ENCODE measurements at regions not wholly inside any gene's neighbourhood (a gene's known extent, or its start where the extent isn't known, plus 50 kb on each side); places are given as distances from the start of the nearest gene placed in this dataset.

- no peak overlapping the region for H3K4me3 ChIP-seq
- 82 to 83% (median 82%) methylated on average over 4 of the region's 4 CpGs for WGBS, 3 donors
- peaks cover 5% of the 10 kb centered on the region for H3K4me1 ChIP-seq
- DNase-seq (no peak), ATAC-seq (no peak)
- no peaks in the 10 kb centered on the region for H3K9me3 ChIP-seq
- H3K36me3 ChIP-seq (ENCODE audit: insufficient read depth in 1 of 2, low read depth in 1 of 2): no peaks in the 10 kb centered on the region
- H3K27ac ChIP-seq: no peak overlapping the region
- TF ChIP-seq CTCF (IDR thresholded peaks at IDR 0.05): no peak
- H3K27me3 ChIP-seq (ENCODE audit: insufficient read depth in 3 of 3, low read length in 2 of 3): peaks cover 0 to 7% (median 0%) of the 10 kb centered on the region in 3 donors
- intact Hi-C loops (cut with DNase I): no loop called here
These were observed 131.6 kb upstream of the E2F8 start for GRCh38 chr11:19372381-19372780.

- TF ChIP-seq CTCF (IDR thresholded peaks at IDR 0.05): no peak
- Histone ChIP-seq H3K27me3 (ENCODE audit: insufficient read depth in 3 of 3, low read length in 2 of 3) (no peaks in the 10 kb centered on the region), H3K4me1 (peaks cover 5% of the 10 kb centered on the region), H3K9me3 (no peaks in the 10 kb centered on the region), H3K4me3 (no peak overlapping the region), H3K27ac (no peak overlapping the region), H3K36me3 (ENCODE audit: insufficient read depth in 1 of 2, low read depth in 1 of 2) (no peaks in the 10 kb centered on the region)
- ATAC-seq: peak; percentile 42 to 84 (median 82)
- peak; percentile 66 to 83 for DNase-seq
- 39 to 42% (median 39%) methylated on average over 7 of the region's 7 CpGs for WGBS, 3 donors
- intact Hi-C loops (cut with DNase I): no loop called here
These were observed 129.5 kb upstream of the E2F8 start for GRCh38 chr11:19370100-19370861.

GRCh38 chr11:19368726-19369375 lies 128.1 kb upstream of the E2F8 start:
- Histone ChIP-seq H3K4me3 (no peak overlapping the region), H3K36me3 (ENCODE audit: insufficient read depth in 1 of 2, low read depth in 1 of 2) (no peaks in the 10 kb centered on the region), H3K4me1 (peaks cover 5% of the 10 kb centered on the region), H3K9me3 (no peaks in the 10 kb centered on the region), H3K27me3 (ENCODE audit: insufficient read depth in 3 of 3, low read length in 2 of 3) (no peaks in the 10 kb centered on the region), H3K27ac (no peak overlapping the region)
- TF ChIP-seq CTCF (IDR thresholded peaks at IDR 0.05): no peak
- ATAC-seq: no peak
- 43 to 60% (median 55%) methylated on average over 6 of the region's 6 CpGs for WGBS, 3 donors
- intact Hi-C loops (cut with DNase I): no loop called here
- DNase-seq: no peak

GRCh38 chr11:19366992-19367709 lies 126.4 kb upstream of the E2F8 start:
- DNase-seq (peak in 1 of 2 donors; percentile 37), ATAC-seq (peak in 3 of 4 donors; percentile 57 to 63 (median 62))
- H3K27me3 ChIP-seq (ENCODE audit: insufficient read depth in 3 of 3, low read length in 2 of 3): no peaks in the 10 kb centered on the region
- H3K36me3 ChIP-seq (ENCODE audit: insufficient read depth in 1 of 2, low read depth in 1 of 2): no peaks in the 10 kb centered on the region
- 31 to 51% (median 36%) methylated on average over 2 of the region's 2 CpGs for WGBS, 3 donors
- intact Hi-C loops (cut with DNase I): no loop called here
- H3K4me3 ChIP-seq: no peak overlapping the region
- H3K27ac ChIP-seq: no peak overlapping the region
- H3K9me3 ChIP-seq: no peaks in the 10 kb centered on the region
- TF ChIP-seq CTCF (IDR thresholded peaks at IDR 0.05): no peak
- peaks cover 5% of the 10 kb centered on the region for H3K4me1 ChIP-seq
